GM10248 (cell line): ENCODE measurements at regions not wholly inside any gene's neighbourhood (a gene's known extent, or its start where the extent isn't known, plus 50 kb on each side); places are given as distances from the start of the nearest gene placed in this dataset.
"Not testable (repeated sequence)": the region's sequence is repeated elsewhere in the genome, so short reads cannot be mapped to it uniquely, and the experiment has no call there.

Source experiments
- CTCF ChIA-PET: fragments of 300-600 bp; sonication (Branson Sonifier 250); formaldehyde crosslinking; extraction: SDS; loops from one replicate; lab custom pipeline; 2021; ENCODE audit warnings: antibody characterized with exemption; lab: Yijun Ruan, JAX
- POLR2A ChIA-PET: fragments of 350-650 bp; sonication (Branson Sonifier 250); formaldehyde crosslinking; extraction: SDS; loops from one replicate; lab custom pipeline; 2020; ENCODE audit warnings: antibody characterized with exemption; lab: Yijun Ruan, JAX
- DNase-seq: peaks from one replicate; pipeline ENCODE4 v3.0.0; 2012; ENCODE audit errors: extremely low spot score
- CTCF ChIP-seq: IDR thresholded peaks from 2 replicates; pipeline ENCODE4 v1.5.1; 2012; ENCODE audit warnings: mild to moderate bottlenecking, low read depth; ENCODE audit errors: extremely low read depth, missing control alignments, control extremely low read depth

GRCh38 chr9:90176901-90177300, 465.7 kb downstream of the DIRAS2 start:
- POLR2A ChIA-PET: no interaction called here
- no peak for DNase-seq
- TF ChIP-seq CTCF: no peak
- CTCF ChIA-PET: interaction anchor here (1.0 to 1.3 kb wide), 2 partner anchors 15 to 579 kb away, joined by 3 to 4 read pairs; no protein-coding TSS in a partner anchor

- no peak for TF ChIP-seq CTCF
- POLR2A ChIA-PET: no interaction called here
- CTCF ChIA-PET: no interaction called here
- DNase-seq: no peak
Observed at GRCh38 chr9:90180381-90180780, 462.2 kb downstream of the DIRAS2 start.

- no peak for TF ChIP-seq CTCF
- ChIA-PET CTCF (no interaction called here), POLR2A (no interaction called here)
- no peak for DNase-seq
Observed at GRCh38 chr9:90188656-90189055, 454.0 kb downstream of the DIRAS2 start.

- no peak for TF ChIP-seq CTCF
- POLR2A ChIA-PET: no interaction called here
- DNase-seq: peak; percentile 50
- CTCF ChIA-PET: no interaction called here
Observed at GRCh38 chr9:90189306-90189705, 453.3 kb downstream of the DIRAS2 start.

- DNase-seq, POLR2A ChIA-PET: not testable (repeated sequence)
Observed at GRCh38 chr9:90192465-90192864, 450.2 kb downstream of the DIRAS2 start.

GRCh38 chr9:90198956-90199355, 443.7 kb downstream of the DIRAS2 start:
- CTCF ChIA-PET: interaction anchor here (1.2 kb wide), 1 partner anchor 56 kb away, joined by 3 read pairs; no protein-coding TSS in a partner anchor
- TF ChIP-seq CTCF: no peak
- POLR2A ChIA-PET: no interaction called here
- no peak for DNase-seq

More at GRCh38 chr9:90192465-90192864, 450.2 kb downstream of the DIRAS2 start:
- CTCF ChIA-PET: not testable (repeated sequence)

GRCh38 chr9:90201766-90202165, 440.9 kb downstream of the DIRAS2 start:
- ChIA-PET CTCF (interaction anchor here (1.0 kb wide), 1 partner anchor 35 kb away, joined by 4 read pairs; no protein-coding TSS in a partner anchor), POLR2A (no interaction called here)
- DNase-seq: no peak
- TF ChIP-seq CTCF: no peak
